CD4-positive, alpha-beta T cell treated with Interleukin-6 for 4 hours (primary cell): ENCODE measurements at regions not wholly inside any gene's neighbourhood (a gene's known extent, or its start where the extent isn't known, plus 50 kb on each side); places are given as distances from the start of the nearest gene placed in this dataset.

Experiments used
- DNase-seq: peaks from one replicate; pipeline ENCODE4 v3.0.0-alpha.2; 2020; ENCODE audit warnings: mixed read lengths

DNA sequence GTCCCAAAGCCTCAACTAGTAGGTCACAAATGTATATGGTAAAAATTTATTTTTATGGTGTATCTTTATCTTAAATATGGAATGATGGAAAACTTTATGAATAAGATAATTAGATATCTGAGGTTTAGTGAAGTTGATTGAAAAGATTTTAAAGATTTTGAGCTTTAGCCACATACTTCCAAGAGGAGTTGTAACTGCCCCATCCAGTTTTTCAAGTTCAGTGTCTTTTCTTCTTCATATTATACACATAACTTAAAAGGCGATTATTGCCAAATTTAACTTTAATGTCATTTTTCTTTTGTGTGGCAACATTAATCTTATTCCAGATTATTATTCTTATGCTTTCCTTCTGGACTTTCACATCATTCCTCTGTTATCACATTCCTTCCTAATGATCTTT, 266.4 kb downstream of the TINAG start:
- DNase-seq: no peak

GRCh38 chr6:54578261-54578660, 268.3 kb upstream of the FAM83B start:
- DNase-seq: no peak

- no peak for DNase-seq
These were observed 267.6 kb upstream of the FAM83B start for GRCh38 chr6:54579011-54579410.

DNA sequence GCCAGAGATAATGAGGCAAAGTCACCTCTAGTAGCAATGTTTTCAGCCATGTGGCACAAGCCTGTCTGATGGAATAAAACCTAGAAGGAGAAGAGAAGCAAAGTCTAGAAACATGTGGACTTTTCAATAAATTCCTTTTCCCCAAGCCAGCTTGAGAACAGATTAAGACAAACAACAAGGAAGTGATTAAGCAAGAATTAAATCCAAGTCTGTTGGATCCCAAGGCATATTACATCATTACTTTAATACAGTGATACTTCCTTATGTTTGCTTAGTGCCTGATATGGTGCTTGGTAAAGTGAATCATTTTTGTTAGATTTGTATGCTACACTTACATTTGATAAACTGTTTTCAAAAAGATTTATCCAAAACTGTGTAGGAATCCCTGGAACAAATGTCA, 260.3 kb upstream of the FAM83B start:
- DNase-seq: no peak

GRCh38 chr6:54587277-54587676, 259.3 kb upstream of the FAM83B start:
- DNase-seq: no peak

DNA sequence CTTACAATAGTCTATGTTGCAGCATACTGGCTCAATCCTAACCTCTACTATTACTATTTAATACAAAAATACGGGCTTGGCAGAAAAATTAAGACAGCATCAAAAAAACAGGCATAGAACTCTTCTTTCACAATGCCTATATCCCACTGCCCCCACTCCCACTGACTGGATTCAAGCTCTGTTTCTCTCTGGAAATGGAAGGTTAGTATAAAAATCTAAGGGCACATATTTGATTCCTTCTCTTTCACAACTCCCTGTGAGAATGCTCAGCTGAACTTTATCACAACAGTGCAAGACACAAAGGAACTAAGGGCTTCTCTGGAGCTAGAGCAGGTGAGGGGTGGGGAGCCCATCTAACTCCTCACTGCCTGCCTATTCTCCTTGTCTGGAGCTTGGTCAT, 258.4 kb upstream of the FAM83B start:
- no peak for DNase-seq

DNA sequence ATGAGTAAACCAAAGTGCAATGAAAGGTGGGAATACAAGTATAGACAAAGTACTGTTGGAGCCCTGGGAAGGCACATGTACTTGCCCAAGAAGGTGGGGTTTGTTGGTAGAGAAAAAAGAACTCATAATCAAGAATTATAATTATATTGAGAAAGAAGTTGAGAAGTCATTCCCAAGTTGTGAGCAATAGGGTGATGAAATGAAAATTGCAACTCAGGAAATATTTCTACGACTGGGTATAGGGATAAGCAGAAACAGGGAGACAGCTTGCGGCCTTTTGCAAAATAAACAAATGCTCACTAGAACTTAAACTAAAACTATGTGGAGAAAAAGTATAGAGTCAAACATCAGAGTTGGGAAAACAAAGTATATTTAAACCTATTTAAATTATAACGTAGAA, 250.7 kb upstream of the FAM83B start:
- no peak for DNase-seq

DNA sequence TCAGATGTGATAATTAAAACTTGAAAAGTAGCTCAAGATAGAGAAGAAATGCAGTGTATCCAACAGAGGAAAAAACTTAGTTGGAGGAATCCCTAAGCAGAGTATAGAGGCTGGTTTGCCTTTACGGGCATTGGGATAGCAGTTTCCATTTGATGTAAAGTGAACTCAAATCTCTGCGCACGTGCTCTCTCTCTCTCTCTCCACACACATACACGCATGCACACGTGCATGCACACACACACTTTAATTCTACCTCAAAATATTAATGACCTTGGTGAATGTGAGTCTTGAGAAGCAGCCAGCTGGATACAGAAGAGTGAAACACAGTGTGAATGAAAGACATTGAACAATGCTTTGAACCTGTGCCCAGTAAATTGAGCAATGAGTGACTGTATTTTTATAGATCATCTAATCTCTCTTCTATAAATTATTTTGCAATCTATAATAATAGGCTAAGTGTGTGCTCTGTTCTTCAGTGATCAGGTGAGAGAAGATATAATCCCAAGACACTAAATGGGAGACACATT, 247.7 kb upstream of the FAM83B start:
- no peak for DNase-seq

DNA sequence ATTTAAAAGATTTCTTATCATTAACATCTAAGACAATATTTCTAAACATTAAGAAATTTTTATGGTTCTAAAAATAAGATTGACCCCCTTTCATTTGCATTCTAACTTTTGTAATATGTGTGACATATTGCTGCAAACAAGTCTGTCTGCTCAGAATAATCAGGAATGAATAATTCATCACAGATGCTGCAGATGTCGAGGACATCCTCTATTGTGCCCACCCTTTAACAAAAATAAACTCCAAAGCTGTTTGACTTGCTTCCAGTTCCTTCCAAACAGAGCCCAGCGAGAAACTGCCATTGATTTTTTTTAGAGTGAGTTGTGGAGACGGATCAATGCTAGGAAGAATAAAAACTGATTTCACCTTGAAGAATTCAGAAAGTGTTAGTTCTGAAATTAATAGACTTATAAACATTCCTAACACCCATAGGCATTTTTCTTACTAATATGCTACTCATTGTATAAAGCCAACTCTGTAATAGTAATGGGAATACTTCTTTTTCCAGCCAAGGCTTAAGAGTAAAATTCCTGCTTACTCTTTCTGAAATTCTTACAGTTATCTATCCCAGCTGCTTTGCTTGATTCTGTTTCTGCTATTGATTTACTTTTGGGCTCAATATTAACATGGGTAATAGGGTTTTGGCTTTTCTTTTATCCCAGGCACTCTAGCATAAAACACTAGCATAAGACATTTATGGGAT, 244.8 kb upstream of the FAM83B start:
- DNase-seq: no peak

GRCh38 chr6:54602591-54602990, 244.0 kb upstream of the FAM83B start:
- DNase-seq: no peak

GRCh38 chr6:54609981-54610380, 236.6 kb upstream of the FAM83B start:
- no peak for DNase-seq

DNA sequence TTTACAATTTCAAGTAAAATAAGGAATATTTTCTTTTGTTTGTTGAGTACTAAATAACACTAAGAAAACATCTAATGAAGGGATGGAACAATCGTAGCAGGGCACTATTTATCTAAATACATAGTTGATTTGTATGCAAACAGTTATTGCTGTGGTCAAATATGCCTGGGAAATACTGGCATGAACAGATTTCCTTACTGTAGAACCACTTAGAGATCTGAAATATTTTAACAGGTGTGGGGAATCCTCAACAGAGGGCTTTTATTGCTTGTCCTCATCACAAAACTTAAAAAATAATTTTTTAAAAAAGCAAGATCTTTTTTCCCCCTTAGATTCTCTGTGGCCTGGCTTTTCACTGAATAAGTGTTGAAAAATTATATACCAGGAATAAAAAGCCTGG, 233.0 kb upstream of the FAM83B start:
- no peak for DNase-seq

- DNase-seq: no peak
These were observed 231.9 kb upstream of the FAM83B start for GRCh38 chr6:54614499-54615195.

- no peak for DNase-seq
These were observed 228.8 kb upstream of the FAM83B start for GRCh38 chr6:54617730-54618129.

DNA sequence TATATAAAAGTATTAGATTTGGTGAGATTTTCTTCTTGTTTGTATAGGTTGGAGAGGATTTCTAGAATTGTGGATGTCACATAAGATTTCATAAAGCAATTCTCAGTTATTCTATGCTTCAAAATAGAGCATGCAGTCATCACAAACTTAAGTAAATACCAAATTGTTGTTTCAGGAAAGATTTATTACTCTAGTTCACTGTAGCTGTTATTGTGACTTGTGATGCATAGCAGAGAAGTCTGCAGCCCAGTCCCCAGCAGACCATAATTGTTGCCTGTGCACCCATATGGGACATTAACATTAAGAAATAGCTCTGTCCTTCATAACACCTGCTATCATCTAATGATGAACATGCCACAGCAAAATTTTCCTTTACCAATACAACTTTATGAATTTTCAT, 228.0 kb upstream of the FAM83B start:
- no peak for DNase-seq

DNA sequence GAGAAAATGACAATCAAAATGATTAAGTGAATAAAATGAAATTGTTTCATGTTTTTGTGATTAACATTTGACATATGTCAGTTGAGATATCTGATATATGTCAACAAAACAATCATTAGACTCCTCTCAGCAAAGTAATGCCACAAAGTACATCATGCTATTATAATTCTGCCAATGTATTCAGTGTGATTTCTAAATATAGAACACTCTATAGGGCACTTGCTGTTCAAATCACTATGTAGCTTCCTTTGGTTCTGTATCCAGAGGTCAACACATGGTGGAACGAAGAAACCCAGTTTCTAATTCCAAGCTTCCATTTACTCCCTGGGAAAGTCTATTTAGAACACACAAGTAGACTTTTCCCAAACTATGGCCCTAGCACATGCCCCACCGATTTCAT, 227.5 kb upstream of the FAM83B start:
- DNase-seq: no peak

- no peak for DNase-seq
These were observed 225.3 kb upstream of the FAM83B start for GRCh38 chr6:54621285-54621684.

DNA sequence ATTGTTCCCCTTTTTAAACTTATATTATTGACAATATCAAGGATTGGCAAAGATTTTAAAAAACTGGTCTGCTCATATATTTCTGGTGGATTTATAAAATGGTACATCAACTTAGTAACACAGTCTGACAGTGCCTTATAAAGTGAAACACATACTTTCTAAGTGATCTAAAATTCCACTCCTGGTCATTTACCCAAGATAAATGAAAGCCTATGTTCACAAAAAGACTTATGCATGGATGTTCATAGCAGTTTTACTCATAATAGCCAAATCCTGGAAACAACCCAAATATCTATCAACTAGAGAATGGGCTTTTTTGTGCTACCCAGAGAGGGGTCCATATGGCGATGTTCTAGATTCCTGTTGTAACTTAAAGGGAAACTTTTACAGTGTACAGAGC, 222.4 kb upstream of the FAM83B start:
- DNase-seq: no peak

- no peak for DNase-seq
These were observed 221.8 kb upstream of the FAM83B start for GRCh38 chr6:54624779-54625178.

- DNase-seq: no peak
These were observed 217.4 kb upstream of the FAM83B start for GRCh38 chr6:54629131-54629530.

- no peak for DNase-seq
These were observed 213.5 kb upstream of the FAM83B start for GRCh38 chr6:54632984-54633565.

GRCh38 chr6:54633601-54634000, 213.0 kb upstream of the FAM83B start:
- DNase-seq: no peak

DNA sequence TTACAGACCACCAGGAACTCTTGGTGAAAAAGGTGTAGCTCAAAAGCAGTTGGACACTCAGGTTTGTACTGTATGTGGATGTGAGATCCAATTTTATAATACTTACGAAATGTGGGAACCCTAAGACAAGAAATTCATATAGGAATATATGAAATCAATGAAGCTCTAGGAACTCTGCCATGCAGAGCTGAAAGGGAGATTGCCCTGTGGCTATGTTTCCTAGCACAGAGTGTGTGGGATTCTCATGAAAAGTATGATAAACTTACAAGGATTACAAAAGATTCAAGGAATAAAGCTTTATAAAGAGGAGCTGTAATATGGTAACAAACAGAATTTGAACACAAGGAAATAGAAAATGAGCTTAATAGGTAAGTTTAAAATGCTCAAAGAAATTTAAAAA, 205.7 kb upstream of the FAM83B start:
- DNase-seq: no peak
